GM04504 (cell line): ENCODE measurements at regions not wholly inside any gene's neighbourhood (a gene's known extent, or its start where the extent isn't known, plus 50 kb on each side); places are given as distances from the start of the nearest gene placed in this dataset.
A peak's percentile ranks its signal among the peaks of the same experiment; 100 is the strongest.
"Not testable (repeated sequence)": the region's sequence is repeated elsewhere in the genome, so short reads cannot be mapped to it uniquely, and the experiment has no call there.

ENCODE experiments used
- DNase-seq: peaks from one replicate; pipeline ENCODE4 v3.0.0-alpha.2; 2012; ENCODE audit warnings: low read depth

GRCh38 chr16:58821886-58822285 is 87.8 kb upstream of the GOT2 start:
- no peak for DNase-seq

DNA sequence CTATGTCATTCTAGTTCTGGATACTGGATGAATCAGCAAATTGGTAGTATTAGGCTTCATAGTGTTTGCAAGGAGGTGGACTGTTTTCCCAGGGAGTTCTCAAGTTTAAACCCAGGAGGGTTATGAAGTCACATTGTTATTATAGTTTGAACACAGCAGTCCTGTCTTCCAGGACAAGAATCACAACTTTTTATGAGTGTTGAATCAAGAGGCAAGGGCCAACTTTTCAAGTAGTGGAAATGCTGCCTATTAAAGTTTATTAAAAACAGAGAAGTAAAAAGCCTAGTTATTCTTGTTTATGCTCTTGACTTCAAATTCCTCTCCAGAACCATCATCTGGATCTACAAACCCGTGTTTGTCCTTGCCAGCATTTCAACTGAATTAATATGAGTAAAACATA is 86.3 kb upstream of the GOT2 start:
- DNase-seq: no peak

DNA sequence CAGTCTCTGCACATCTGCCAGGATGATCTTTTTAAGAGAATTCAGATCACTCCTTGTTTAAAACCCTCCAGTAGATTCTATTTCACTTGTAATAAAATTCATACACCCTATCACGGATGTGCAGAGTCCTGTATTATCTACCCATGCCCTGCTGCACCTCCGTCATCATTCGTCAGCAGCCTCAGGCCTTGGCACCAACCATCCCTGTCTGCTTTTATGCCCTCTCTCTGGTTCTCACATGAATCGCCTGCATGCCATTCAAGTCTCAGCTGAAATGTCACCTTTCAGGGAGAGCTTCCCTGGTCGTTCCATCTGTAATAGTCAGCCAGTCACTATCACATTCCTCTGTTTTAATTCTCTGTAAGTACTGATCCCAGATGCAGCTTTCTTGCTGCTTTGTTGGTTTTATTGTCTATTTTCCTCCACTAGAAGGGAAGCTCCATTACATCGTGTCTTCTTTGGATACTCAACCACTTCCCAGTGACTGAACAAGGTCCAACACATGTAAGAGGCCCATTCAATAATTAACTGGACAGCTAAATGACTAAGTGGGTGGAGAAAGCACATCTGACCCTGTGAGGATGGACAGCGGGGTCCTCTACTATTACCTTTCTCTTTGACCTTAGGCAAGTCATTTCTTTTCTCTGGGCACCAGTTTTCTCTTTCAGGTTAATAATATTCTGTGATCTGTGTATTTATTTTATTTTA is 81.2 kb upstream of the GOT2 start:
- DNase-seq: no peak

DNA sequence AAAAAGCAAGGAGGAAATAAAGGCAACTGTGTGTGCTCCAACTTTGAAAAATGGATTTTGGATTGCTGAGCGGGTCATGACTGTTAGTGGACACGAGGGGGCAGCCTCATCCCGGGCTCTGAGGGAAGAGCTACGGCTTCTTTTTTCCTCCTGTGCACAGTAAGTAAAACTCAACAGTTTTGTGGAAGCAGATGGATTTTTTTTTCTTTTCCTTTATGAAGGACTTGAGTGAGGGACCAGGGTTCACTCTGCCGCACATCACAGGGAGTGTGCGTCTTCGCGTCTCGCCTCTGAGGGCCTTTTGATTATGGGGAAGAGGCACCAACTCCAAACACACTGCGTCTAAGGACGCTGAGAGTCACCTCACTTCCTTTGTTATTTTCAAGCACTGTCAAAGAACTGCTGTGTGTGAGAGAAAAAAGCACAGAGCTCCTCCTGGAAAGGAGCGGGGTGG is 80.3 kb upstream of the GOT2 start:
- DNase-seq: peak; percentile 8

- DNase-seq: no peak
Observed at GRCh38 chr16:58809213-58809612, 75.1 kb upstream of the GOT2 start.

DNA sequence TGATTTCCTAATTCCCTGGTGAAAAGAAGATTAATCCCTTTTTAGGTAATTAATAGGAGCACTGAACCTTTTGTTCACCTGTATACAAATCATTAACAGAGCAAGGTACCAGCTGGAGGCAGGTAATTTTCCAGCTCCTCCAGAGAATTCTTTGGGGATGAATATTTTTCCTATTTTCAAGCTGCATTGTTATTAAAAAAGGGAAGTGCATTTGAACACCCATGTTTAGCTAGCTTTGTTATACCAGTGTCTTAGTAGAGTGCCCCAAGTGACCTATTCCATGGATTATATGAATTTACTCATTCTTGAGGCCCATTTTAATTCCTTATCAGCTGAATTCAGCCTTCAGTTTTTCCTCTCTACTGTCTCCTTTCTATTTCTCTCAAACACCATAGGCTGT is 73.2 kb upstream of the GOT2 start:
- no peak for DNase-seq

- no peak for DNase-seq
Observed at GRCh38 chr16:58801838-58802237, 67.7 kb upstream of the GOT2 start.

DNA sequence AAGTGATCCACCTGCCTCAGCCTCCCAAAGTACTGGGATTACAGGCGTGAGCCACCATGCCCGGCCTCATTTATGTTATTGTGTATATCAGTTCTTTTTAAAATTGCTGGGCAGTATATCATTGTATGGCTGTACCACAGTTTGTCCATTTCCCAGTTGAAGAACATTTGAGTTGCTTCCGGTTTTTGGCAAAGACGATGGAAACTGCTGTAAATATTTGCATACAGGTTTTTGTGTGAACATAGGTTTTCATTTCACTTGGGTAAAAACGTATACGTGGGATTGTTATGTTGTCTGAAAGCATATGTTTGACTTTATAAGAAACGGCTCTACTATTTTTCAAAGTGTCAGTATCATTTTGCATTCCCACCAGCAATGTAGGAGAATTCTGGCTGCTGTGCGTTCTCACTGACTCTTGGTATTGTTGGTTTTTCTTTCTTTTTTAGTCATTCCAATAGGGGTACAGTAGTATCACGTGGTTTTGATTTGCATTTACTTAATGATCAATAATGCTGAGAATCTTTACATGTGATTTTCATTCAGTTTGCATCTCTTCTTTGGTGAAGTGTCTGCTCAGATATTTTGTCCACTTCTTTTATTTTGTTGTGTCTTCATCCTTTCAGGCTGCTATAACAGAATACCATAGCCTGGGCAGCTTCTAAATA is 63.2 kb upstream of the GOT2 start:
- DNase-seq: no peak

GRCh38 chr16:58793366-58793765 is 59.2 kb upstream of the GOT2 start:
- DNase-seq: no peak

DNA sequence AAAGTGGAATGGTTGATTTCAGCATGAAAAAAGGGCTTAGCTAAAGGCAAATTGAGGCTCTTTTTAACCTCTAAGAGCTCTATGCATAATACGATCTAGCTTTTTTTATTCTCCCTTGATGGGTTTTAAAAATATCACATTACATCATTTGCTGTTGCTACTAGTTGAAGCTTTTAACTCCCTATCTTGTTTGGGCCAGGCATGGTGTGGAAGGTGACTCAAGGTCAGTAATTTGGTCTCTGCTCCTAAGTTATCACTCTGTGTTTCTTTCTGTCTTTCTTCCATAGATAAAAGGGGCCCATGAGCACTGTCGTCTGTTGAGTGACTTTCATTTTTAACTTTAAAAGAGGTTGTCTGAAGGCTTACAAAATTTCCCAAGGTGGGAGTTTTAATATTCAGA is 58.1 kb upstream of the GOT2 start:
- no peak for DNase-seq

DNA sequence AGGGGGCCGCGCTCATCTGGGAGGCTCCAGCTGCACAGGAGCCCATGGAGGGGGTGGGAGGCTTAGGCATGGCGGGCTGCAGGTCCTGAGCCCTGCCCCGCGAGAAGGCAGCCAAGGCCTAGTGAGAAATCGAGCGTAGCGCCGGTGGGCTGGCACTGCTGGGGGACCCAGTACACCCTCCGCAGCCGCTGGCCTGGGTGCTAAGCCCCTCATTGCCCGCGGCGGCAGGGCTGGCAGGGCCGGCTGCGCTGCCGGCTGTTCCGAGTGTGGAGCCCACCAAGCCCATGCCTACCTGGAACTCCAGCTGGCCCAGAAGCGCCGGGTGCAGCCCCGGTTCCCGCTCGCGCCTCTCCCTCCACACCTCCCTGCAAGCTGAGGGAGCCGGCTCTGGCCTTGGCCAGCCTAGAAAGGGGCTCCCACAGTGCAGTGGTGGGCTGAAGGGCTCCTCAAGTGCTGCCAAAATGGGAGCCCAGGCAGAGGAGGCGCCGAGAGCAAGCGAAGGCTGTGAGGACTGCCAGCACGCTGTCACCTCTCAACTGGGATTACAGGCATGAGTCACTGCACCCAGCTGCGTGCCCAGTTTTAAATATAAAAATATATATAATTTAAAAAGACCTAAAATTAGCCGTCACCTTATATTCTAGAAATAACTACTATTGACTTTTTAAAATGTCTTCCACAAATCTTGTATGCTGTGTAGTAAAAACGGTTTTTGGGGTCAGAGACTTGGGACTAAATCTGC is 56.9 kb upstream of the GOT2 start:
- DNase-seq: not testable (repeated sequence)

DNA sequence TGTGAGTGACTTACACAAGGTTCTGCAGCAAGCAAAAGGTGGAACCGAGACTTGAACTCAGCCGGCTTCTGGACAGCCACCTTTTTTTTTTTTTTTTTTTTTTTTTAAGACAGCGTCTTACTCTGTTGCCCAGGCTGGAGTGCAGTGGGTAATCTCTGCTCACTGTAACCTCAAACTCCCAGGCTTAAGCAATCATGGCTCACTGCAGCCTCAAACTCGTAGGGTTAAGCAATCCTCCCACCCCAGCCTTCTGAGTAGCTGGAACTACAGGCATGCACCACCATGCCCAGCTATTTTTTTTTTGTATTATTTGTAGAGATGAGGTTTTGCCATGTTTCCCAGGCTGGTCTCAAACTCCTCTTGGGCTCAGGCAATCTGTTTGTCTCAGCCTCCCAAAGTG is 55.2 kb upstream of the GOT2 start:
- no peak for DNase-seq
